IPS-18c (cell line): ENCODE measurements at regions not wholly inside any gene's neighbourhood (a gene's known extent, or its start where the extent isn't known, plus 50 kb on each side); places are given as distances from the start of the nearest gene placed in this dataset.

Source experiments
- H3K4me3 ChIP-seq: 2 replicates; pipeline ENCODE4 v1.7.0; 2013; ENCODE audit warnings: low read depth, mild to moderate bottlenecking, low read length, moderate library complexity; ENCODE audit not compliant: insufficient read depth
- H3K9me3 ChIP-seq: one replicate; pipeline ENCODE4 v1.6.1; 2013; ENCODE audit warnings: mild to moderate bottlenecking, low read length, moderate library complexity; ENCODE audit not compliant: control insufficient read depth, insufficient read depth

DNA sequence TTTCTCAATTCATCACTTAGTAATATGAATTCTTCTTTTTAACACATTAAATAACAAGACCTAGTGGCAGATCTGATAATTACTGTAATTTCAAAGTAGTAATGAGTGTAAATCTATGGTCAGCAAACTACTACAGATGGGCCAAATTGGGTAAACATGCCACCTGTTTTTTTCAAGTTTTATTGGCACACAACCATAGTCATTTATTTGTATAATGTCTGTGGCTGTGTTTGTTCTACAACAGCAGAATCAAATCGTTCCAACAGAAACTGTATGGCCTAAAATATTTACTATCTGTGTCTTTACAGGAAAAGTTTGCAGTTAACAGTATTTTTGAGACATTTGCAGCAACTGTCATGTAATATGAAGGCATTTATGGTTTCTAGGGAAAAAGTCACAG is 86.1 kb upstream of the EYA2 start:
- H3K4me3 ChIP-seq, result no peak overlapping the region
- H3K9me3 ChIP-seq, result peaks cover 2% of the 10 kb centered on the region

DNA sequence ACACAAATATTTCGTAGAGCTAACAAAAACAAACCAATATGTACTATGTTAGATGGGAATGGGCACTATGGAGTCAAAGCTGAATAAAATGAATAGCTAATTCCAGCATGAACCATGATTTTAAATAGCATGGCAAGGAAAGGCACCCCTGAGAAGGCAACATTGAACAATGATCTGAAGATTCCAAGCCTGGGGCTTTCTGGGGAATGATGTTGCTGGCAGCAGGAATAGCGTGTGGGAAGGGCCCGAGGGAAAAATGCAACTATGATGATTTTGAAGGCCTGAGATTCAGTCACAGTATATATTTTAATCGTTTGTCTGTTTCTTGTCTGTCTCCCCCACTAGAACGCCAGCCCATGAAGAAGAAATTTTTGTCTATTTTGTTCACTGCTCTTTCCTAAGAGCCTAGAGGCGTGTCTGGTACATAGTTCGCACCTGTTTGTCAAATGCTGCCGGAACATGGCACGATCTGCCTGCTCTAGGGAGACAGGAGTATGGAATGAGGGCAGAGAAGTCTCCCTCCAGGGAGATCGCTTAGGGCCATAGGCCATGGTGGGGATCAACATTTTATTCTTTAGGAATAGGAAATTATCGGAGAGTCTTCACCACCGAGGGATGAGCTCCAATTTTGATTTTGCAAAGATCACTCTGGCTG is 84.8 kb upstream of the EYA2 start:
- Histone ChIP-seq H3K9me3 (peaks cover 2% of the 10 kb centered on the region), H3K4me3 (no peak overlapping the region)

- Histone ChIP-seq H3K4me3 (no peak overlapping the region), H3K9me3 (peaks cover 2% of the 10 kb centered on the region)
Observed at GRCh38 chr20:46810448-46811223, 84.0 kb upstream of the EYA2 start.

- peak overlapping the region; percentile 49 for H3K4me3 ChIP-seq
Observed at GRCh38 chr20:46811224-46812084, 83.2 kb upstream of the EYA2 start.

DNA sequence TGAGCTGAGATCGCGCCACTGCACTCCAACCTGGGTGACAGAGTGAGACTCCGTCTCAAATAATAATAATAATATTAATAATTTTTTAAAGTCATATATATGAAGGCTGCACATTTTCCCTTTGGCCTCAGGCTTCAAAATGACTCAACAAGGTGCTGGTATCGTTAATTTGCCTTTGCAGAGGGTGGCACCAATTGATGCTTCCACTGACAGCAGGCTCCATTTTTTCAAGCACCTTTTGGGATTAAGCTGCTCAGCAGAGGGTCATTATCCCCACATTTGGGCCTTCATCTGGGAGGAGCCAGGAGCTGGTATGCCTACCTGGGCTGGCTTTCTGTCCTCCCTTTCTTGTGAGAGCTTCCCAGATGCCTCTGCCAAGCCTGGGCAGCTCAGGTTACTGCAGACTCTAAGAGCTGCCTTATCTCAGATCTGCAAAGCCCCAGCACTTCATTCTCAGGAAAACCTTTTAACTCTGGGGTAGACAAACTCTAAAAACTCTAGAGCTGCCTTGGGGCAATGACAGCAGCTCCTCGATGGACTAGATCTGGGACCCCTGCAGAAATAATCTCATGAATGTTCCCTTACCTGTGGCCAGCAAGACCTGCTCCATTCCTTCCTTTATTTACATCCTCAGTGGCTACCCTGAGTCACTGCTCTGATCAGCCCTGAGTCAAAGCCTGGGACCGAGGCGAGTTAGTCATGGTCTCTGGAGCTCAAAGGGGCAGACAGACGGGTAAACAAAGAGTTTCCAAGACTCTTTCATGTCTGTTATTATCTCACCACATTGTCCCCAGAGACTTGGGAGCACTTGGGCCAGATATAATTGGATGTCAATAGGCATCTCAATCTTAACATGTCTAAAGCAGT is 80.0 kb upstream of the EYA2 start:
- Histone ChIP-seq H3K9me3 (no peaks in the 10 kb centered on the region), H3K4me3 (no peak overlapping the region)

More at GRCh38 chr20:46811224-46812084, 83.2 kb upstream of the EYA2 start:
- no peaks in the 10 kb centered on the region for H3K9me3 ChIP-seq

DNA sequence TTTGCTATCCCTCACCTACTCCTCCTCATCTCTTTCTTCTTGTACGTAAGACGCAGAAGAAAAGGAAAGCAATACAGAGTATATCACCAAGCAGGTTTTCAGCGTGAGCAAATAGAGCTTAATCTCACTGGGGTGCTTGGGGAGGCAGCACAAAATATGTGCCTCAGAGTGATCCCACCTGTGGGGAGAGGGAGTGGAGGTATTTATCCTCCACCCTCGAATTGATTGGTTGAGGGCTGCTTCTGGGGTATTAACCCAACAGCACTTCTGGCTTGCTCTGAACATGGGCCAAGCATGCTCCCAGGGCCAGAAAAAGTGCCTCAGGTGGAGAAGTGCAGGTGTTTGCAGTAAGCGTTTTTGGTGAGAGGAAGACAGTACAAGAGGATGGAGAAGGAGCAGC is 78.5 kb upstream of the EYA2 start:
- Histone ChIP-seq H3K9me3 (no peaks in the 10 kb centered on the region), H3K4me3 (no peak overlapping the region)

DNA sequence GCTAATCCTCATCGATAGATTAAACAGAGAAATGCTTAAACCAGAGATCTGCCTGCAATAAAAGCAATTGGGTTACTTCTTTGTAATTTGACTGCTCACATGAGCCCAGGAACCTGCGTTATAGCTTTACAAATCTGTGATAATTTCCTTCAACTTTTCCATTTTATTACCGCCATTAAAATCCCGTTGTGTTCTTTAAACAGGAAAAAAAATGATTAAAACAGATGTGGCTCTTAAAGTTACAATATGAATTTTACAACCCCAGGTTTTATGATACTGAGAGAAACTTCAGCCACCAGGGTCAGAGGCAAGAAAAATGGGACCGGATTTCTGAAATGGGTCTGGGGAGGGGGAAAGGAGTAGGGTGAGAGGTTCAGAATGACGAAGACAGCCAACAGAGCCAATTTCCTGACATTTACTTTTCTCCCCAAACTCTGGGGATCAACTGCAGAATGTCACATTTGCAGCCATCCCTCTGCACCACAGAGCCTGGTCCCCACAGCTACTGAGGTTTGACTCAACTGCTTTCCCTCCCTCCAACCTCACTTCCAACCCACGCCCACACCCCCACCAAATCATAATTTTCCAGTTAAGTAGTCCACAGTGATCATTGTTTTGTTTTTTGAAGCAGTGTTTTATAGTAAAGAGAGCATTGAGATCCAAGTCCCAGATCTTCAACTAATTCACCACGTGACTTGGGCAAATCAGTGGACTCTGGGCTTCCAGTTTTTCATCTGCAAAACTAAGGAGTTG is 77.6 kb upstream of the EYA2 start:
- H3K9me3 ChIP-seq, result no peaks in the 10 kb centered on the region
- H3K4me3 ChIP-seq, result no peak overlapping the region

GRCh38 chr20:46820682-46821081 is 74.0 kb upstream of the EYA2 start:
- Histone ChIP-seq H3K4me3 (no peak overlapping the region), H3K9me3 (no peaks in the 10 kb centered on the region)

DNA sequence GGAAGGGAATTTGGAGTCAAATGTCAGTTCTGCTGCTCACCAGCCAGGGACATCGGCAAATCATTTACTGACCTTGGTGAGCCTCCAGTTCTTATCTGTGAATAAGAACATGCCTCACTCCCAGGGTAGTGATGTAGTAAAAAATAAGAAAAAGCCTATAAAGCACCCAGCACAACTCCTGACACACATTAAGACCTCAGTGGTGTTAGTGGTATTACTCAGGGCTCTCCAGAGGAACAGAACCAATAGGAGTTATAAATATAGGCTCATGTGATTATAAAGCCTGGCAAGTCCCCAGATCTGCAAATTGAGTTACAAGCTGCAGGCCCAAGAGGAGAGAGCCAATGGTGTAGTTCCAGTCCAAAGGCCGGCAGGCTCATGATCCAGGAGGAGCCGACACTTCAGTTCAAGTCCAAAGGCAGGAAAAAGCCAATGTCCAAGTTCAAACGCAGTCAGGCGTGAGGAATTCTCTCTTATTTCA is 71.3 kb upstream of the EYA2 start:
- Histone ChIP-seq H3K4me3 (no peak overlapping the region), H3K9me3 (no peaks in the 10 kb centered on the region)

DNA sequence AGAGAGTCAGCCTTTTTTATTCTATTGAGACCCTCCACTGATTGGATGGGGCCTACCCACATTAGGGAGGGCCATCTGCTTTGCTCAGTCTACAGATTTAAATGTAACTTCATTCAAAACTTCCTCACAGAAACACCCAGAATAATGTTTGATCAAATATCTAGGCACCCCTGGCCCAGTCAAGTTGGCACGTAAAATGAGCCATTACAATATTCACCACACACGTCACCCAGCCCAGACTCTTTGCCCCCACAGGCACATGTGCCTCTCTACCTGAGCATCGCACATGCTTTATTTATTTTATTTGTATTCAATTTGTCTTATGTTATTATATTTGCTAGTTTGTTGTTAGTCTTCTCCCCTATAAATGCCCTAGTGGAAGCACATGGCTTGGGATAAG is 70.9 kb upstream of the EYA2 start:
- H3K9me3 ChIP-seq, result no peaks in the 10 kb centered on the region
- H3K4me3 ChIP-seq, result no peak overlapping the region

DNA sequence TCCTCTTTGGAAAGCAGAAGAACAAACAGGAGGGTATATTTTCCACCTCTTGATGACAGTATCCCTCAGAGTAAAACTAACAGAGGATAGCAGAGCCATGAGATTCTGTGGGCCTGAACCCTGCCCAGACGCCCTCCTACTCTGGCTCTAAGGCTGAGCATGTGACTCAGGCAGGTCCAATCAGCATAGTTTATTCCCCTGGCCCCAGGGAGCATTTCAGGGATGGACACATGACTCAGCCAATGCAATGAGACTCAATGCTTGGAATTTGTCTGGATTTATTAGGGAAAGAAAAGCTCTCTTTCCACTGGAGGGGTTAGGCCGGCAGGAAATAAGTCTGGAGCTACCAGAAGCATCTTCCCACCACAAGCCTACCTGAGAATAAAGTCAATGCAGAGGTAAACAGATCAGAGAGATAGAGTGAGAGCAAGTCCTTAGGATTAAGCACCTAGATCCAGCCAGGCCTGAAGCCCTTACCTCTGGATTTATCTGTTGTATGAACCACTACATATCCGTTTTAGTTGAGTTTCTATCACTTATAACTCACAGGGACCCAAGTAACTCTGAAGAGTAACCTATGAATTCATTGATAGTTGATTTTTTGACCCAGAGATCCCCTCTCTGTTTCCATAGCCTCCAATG is 68.2 kb upstream of the EYA2 start:
- H3K4me3 ChIP-seq, result no peak overlapping the region
- H3K9me3 ChIP-seq, result no peaks in the 10 kb centered on the region

GRCh38 chr20:46827718-46828458 is 66.8 kb upstream of the EYA2 start:
- Histone ChIP-seq H3K4me3 (no peak overlapping the region), H3K9me3 (no peaks in the 10 kb centered on the region)

DNA sequence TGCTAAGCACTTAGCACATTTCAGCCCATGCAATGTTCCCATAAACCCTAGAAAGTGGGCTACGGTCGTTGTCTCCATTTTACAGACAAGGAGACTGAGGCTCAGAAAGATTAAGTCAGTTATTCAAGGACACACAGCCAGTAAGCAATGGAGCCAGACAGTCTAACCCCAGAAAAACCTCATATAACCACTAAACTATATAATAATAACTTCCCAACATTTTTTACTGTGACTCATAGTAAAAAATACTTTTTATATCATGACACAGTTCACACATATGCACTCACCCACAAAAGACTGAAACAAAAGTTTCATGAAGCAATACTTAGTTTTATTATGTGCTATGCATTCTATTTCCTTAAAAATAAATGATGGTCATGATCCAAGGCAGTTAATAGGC is 66.2 kb upstream of the EYA2 start:
- no peaks in the 10 kb centered on the region for H3K9me3 ChIP-seq
- no peak overlapping the region for H3K4me3 ChIP-seq

DNA sequence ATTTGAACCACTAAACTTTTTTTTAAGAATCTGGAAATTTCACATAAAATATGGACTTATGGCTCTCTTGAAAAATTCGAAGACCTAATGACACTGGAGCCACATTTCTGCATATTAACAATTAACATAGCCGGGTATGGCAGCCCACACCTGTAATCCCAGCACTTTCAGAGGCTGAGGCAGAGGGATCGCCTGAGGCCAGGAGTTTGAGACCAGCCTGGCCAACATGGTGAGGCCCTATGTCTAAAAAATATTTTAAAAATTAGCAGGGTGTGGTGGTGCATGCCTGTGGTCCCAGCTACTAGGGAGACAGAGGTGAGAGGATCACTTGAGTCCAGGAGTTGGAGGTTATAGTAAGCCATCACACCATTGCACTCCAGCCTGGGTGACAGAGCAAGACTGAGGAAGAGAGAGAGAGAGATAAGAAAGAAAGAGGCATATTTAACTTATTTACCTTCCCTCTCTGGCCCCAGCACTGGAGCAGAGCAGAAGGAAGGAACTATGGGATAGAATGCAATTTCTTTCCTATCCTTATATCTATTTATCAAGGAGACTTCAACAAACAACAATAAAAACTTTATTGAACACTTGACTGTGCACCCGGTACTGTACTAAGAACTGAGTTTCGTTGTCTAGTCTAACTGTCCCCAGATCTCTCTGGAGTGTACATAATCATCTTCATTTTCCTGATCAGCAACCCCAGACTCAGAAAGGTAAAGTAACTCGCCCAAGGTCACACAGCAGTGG is 63.6 kb upstream of the EYA2 start:
- H3K4me3 ChIP-seq, result no peak overlapping the region
- no peaks in the 10 kb centered on the region for H3K9me3 ChIP-seq

DNA sequence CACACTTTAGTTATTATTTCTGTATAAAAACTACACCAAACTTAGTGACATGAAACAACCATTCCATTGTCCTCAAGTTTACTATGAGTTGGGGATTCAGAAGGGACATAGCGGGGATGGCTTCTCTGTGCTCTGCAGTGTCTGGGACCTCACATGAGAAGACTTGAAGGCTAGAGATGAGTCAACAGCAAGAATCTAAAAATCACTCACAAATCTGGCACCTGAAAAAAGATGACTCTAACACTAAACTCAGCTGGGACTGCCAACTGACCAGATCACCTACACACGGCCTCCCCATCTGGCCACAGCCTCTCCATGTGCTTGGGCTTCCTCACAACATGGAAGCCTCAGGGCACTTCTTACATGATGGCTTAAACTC is 63.0 kb upstream of the EYA2 start:
- no peaks in the 10 kb centered on the region for H3K9me3 ChIP-seq
- H3K4me3 ChIP-seq, result no peak overlapping the region
